GM03348 (cell line): ENCODE measurements at regions not wholly inside any gene's neighbourhood (a gene's known extent, or its start where the extent isn't known, plus 50 kb on each side); places are given as distances from the start of the nearest gene placed in this dataset.

Experiments used
- DNase-seq: peaks from one replicate; pipeline ENCODE4 v3.0.0; 2012; ENCODE audit warnings: low spot score

- DNase-seq: no peak
These were observed 191.7 kb upstream of the ALKAL2 start for GRCh38 chr2:479490-480176.

DNA sequence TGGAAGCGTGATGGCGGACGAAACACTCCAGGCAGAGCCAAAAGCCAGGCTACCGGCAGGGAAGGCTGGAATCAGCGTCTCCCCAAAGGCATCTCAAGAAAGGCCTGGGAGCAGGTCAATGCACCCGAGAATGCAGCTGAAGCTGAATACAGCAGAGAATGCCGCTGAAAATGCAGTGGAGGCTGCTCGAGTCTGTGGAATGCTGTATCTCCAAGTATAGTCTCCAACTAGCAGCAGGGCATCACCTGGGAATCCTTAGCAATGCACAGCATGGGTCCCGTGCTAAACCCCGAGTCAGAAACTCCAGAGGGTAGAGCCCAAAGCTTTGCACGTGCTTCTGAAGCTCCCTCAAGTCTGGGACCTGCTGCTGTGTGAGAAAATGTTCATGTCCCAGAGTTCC is 191.1 kb upstream of the ALKAL2 start:
- DNase-seq: no peak

DNA sequence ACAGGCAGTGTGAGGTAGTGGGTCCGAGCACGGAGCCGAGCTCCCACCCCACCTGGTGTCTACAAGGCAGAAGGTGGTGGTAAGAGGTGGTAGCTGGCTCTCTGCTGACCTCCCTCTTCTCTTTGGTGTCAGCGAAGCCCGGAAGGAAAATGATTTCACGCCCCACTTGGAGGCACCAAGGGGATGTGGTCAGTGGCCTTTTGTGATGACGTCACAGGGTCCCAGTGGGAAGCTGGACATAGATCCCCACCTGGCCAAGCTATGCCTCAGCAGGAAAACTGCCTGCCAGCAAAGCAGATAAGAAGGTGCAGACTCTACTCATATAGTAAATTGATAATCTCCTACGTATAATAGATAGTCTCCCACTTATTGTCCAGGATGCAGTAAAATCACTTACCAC is 183.7 kb upstream of the ALKAL2 start:
- DNase-seq: no peak

GRCh38 chr2:469514-469913 is 181.6 kb upstream of the ALKAL2 start:
- DNase-seq: no peak

GRCh38 chr2:468648-469336 is 180.9 kb upstream of the ALKAL2 start:
- no peak for DNase-seq

GRCh38 chr2:467892-468647 is 180.2 kb upstream of the ALKAL2 start:
- DNase-seq: no peak

DNA sequence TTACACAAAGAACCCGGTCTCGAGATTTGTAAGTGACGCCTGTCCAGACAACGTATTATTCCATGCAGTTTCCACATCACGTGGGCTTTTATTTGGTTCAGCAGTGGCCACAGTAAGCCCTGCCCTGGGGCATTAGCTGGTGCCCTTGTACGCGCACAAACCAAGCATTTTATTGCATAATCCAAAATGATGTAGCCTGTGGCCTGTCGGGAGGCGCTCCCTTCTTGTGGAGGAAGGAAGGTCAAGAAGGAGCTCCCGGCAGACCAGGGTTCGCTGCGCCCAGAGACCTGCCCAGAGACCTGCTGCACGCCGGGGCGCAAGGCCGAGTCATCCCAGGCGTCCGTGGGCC is 179.6 kb upstream of the ALKAL2 start:
- DNase-seq: no peak

- no peak for DNase-seq
These were observed 179.2 kb upstream of the ALKAL2 start for GRCh38 chr2:467101-467500.

DNA sequence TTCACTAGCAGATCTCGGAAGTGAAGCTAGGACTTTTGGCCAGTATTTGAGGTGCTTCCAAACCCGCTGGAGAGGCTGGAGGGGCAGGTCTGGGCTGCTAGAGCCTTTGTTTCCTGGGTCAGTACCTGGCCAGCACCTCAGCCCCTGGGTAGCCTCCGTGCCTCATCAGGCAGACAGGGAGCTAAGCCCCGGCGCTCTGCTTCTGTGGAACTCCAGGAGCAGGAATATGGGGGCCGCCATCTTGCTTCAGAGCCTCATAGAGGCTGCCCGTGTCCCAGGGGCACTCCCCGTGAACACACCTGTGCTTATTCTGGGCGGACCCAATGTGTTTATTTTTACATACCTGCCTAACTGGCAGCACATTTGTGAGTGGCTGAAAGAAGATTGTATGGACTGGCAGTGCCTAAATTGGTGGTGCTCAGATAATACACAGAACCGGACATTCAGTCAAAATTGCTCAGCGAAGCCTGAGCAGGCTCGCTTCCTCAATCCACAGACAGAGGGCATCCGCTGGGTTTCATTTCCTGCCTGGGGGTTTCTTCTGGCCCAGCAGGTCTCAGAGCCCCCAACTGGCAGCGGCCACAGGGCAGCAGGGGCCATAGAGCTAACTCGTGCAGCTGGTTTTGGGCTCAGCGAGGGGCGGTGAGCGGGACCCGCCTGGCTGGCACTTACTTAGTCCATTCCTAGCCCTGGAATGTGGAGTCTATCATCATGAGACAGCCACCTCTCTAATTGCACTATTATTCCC is 176.8 kb upstream of the ALKAL2 start:
- DNase-seq: no peak

- no peak for DNase-seq
These were observed 173.0 kb upstream of the ALKAL2 start for GRCh38 chr2:460861-461260.

- DNase-seq: no peak
These were observed 172.0 kb upstream of the ALKAL2 start for GRCh38 chr2:459931-460330.

DNA sequence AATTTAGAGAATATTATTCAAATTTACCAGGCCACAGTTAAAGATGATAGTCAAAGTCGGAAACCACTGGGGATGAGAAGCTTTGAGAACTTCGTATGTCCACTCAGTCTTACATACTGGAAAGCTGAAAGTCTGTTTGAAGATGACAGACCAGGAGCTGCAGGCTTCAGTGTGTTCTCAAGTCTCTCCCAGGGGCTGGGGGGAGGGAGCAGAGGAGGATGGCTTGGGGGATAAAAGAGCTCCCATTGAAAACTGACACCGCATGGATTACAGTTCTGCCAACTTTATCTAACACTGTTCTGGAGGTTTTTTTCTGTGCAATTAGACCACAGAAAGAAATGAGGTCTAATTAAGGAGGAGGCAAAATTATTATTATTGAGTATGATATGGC is 170.5 kb upstream of the ALKAL2 start:
- no peak for DNase-seq

GRCh38 chr2:457792-458424 is 170.0 kb upstream of the ALKAL2 start:
- no peak for DNase-seq

DNA sequence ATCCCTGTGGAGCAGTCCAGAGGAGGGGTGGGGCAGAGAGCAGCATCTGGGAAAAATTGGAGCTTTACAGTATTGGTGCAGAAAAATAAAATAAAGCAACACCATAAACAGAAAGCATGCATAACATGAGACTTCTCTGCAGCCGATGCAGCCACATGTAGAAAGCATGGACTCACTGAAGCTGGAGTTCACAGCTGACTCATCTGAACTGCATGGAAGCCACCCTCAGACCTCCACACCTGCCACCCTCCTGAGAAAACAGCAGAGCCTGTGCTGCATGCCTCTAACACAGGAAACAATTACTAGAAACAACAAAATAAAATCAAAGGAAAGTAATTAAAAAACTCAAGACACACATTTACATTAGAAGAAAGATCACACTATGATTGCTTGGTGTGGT is 169.4 kb upstream of the ALKAL2 start:
- DNase-seq: no peak

GRCh38 chr2:455913-456312 is 168.0 kb upstream of the ALKAL2 start:
- DNase-seq: no peak

DNA sequence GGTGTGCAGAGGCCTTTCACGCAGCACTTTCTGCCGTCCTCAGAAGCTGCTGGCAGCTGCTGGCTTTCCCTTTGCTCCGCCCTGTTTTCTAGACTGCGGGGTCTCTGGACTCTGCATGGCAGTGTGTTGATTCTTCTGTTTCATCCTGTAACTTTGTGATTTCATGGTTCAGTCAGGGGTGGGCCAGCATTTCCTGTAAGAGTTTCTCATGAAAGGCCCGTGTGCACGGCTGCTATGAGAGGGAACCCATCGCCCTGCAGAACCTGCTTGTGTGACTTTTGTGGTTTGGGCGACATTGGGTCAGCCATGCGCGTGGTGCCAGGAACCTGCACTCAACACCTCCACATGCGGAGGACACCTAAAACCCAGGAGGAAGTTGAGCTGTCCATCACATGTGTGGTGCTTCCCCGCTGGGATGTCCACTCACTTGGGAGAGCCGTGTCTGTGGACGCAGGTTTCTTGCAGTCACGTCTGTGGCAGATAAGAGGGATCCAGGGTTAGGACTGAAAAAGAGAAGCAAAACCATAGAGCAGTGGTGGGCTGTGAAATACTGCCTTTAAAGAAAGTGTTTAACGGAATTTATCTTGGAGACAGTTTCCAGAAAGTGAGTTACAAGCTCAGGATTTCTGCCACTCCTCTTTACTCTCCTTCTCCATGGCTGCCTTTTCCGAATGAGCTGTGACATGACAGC is 167.3 kb upstream of the ALKAL2 start:
- no peak for DNase-seq

DNA sequence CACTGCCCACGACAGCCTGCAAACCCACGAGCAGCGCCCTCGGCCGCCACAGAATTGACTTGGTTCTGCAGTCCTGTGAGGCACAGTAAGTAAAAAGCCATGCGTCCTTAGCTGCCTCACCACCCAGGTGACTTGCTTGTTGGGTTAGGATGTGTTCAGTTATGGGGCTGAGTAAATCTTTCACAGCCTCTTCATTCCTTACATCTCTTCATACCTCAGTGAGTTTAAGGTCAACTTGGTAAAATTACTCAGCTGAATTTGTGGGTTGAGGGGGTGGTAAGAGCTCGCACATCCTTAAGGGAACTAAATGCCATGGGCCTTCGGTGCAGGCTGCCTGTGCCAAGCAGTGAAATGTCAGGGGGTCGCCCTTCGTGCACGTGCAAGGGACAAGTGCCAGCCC is 165.2 kb upstream of the ALKAL2 start:
- DNase-seq: no peak

DNA sequence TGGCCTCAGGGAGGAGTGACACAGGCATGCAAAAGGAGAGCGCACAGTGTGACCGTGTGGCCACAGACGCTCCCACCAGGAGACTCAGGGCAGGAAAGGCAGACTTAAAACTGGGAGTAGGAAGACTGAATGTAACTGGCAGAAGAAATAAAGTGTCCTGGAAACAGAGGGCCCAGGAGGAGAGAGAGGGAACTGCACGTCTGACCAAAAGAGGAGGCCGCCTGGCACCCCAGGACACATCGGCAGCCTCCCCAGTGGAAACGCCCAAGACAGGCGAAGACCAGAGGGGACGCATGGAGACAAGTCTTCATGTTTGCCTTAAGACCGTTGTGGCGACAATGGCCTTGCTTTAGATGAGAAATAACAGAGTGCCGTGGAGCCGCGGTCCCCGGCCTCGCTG is 163.6 kb upstream of the ALKAL2 start:
- DNase-seq: no peak

DNA sequence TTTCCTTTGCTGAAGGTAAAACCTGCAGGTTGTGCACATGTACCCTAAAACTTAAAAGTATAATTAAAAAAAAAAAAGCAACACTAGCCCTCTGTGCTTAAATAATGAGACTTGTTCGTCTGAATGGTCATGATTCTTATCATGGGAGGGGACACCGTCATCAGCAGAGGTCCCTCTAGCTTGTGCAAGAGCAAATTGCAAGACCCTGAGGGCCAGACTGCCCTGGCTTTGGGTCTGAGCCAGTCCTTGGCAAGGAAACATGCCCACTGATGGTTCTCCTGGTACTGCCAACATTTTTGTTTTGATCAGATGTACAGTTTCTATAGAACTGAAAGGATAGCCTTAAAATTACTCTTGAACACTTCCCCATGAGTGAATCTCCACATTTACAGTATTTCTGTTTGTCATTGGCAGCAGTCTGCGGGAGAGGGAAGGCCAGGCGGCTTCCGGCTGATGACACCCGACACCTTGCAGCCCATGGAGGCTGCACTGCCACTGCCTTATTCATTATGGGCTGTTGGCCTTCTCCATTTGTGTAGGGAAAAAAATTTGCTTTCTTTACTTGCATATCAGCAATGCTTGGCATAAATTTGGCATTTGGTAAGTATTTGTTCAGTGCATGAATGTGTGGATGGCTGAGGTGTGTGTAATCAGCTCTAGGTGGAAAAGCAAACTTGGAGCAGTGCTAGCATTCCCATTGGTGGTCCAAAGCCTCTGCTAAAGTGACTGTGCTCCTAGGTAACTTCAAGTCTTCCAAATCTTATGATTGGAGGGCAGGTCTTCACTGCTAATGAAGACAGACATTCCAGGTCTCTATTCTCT is 161.6 kb upstream of the ALKAL2 start:
- DNase-seq: no peak

DNA sequence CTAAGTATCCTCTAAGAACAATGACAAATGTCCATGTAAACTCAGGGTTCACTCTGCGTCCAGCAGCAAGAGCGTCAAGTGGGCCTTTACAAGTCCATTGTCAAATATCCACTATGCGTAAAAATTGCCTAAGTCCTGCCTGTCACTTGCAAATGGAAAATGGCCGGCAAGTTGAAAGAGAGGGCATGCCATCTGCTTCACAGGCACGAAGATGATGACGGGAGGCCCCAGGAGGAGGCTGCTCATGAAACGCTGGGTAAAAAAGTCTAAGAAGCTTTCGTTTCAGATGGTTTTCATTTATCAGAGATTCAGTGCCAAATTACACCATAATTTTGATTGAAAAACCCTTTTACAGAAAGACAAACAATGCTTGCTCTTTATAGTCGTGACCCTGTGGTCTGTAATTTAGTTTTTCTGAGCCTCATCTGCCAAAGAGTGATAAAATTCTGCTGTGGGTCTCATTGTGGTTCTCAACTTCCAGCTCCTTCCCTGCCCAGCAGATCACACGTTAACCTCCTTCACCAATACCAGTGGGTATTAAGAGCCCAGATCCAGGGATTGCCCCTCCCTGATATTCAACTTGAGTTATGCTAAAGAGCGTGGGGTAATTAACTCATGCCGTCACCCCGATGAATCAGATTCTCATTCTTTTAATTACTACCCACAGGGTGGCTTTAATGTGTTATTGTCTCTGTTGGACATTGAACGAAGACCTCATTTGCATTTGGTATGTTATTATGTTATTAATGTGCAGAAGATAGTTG is 160.2 kb upstream of the ALKAL2 start:
- DNase-seq: no peak
